ENCODE measurements at regions not wholly inside any gene's neighbourhood (a gene's known extent, or its start where the extent isn't known, plus 50 kb on each side); places are given as distances from the start of the nearest gene placed in this dataset.

GRCh38 chr3:158912188-158912587 lies 110.3 kb downstream of the MFSD1 start:
- TF ChIP-seq POLR2A (IDR thresholded peaks at IDR 0.05; ENCODE audit: low read depth, low read length) (no peak), POLR2AphosphoS5 (IDR thresholded peaks at IDR 0.05; ENCODE audit: low read depth, low read length) (no peak), TAF1 (IDR thresholded peaks at IDR 0.05; ENCODE audit: low read depth, low read length) (no peak), PAX5 (IDR thresholded peaks at IDR 0.05; ENCODE audit: insufficient read depth, low read length, severe bottlenecking) (no peak), SPI1 (IDR thresholded peaks at IDR 0.05; ENCODE audit: low read depth, low read length) (no peak), POU2F2 (IDR thresholded peaks at IDR 0.05; ENCODE audit: low read depth, low read length) (no peak)
